IMR-90 (cell line): ENCODE measurements at regions not wholly inside any gene's neighbourhood (a gene's known extent, or its start where the extent isn't known, plus 50 kb on each side); places are given as distances from the start of the nearest gene placed in this dataset.

Experiments
- ATAC-seq: fragments of 200-7000 bp; cut with Tn5 transposase; 2 replicates; pipeline ENCODE4 v1.9.1; 2020; ENCODE audit warnings: low read depth, mild to moderate bottlenecking, moderate library complexity
- BruUV-seq: library from RNA; stranded (reverse); fragments of 400-500 nt; replicated peaks from 2 replicates; lab custom pipeline; 2021; lab: Mats Ljungman, UMichigan
- CTCF ChIA-PET: fragments of 300-600 bp; formaldehyde crosslinking; extraction: SDS; loops from one replicate; lab custom pipeline; 2021; ENCODE audit warnings: antibody characterized with exemption; lab: Yijun Ruan, JAX
- POLR2A ChIA-PET: fragments of 300-600 bp; sonication (Branson Sonifier 250); formaldehyde crosslinking; loops from one replicate; lab custom pipeline; 2022; ENCODE audit warnings: antibody characterized with exemption; ENCODE audit not compliant: unreplicated experiment; lab: Charles Lee
- DNase-seq: peaks from one replicate; pipeline ENCODE4 v3.0.0; 2013
- H2AFZ ChIP-seq: replicated peaks from 2 replicates; pipeline ENCODE3; 2013; ENCODE audit warnings: low read length, mild to moderate bottlenecking; ENCODE audit not compliant: poor library complexity
- H2AK5ac ChIP-seq: 2 replicates; pipeline ENCODE4 v1.6.1; 2013; ENCODE audit warnings: low read depth, low read length, inconsistent platforms
- H2AK9ac ChIP-seq: replicated peaks from 2 replicates; pipeline ENCODE3; 2013; ENCODE audit warnings: mild to moderate bottlenecking, low read depth, low read length, moderate library complexity; ENCODE audit not compliant: poor library complexity
- H2BK120ac ChIP-seq: 2 replicates; pipeline ENCODE4 v1.6.1; 2013; ENCODE audit warnings: low read depth, low read length, inconsistent platforms
- H2BK15ac ChIP-seq: 3 replicates; pipeline ENCODE4 v1.6.1; 2013; ENCODE audit warnings: low read depth, low read length, inconsistent platforms
- H2BK20ac ChIP-seq: 2 replicates; pipeline ENCODE4 v1.6.1; 2013; ENCODE audit warnings: low read depth, mild to moderate bottlenecking, inconsistent platforms, low read length, moderate library complexity
- H2BK5ac ChIP-seq: 2 replicates; pipeline ENCODE4 v1.6.1; 2013; ENCODE audit warnings: mild to moderate bottlenecking, low read depth, low read length, inconsistent platforms; ENCODE audit not compliant: poor library complexity, severe bottlenecking
- H3K14ac ChIP-seq: replicated peaks from 2 replicates; pipeline ENCODE4 v1.6.1; 2013; ENCODE audit warnings: low read depth, low read length, inconsistent platforms
- H3K18ac ChIP-seq: 2 replicates; pipeline ENCODE4 v1.6.1; 2013; ENCODE audit warnings: low read depth, low read length, control low read depth
- H3K23ac ChIP-seq: 2 replicates; pipeline ENCODE4 v1.6.1; 2013; ENCODE audit warnings: low read depth, low read length, inconsistent platforms
- H3K27ac ChIP-seq: 2 replicates; pipeline ENCODE4 v1.5.1; 2013; ENCODE audit warnings: mild to moderate bottlenecking, control low read depth, low read length; ENCODE audit not compliant: insufficient read depth
- H3K27me3 ChIP-seq: 2 replicates; pipeline ENCODE4 v1.6.1; 2013; ENCODE audit warnings: low read length; ENCODE audit not compliant: control insufficient read depth, insufficient read depth
- H3K36me3 ChIP-seq: 2 replicates; pipeline ENCODE4 v1.6.1; 2013; ENCODE audit warnings: low read length, mixed read lengths; ENCODE audit not compliant: control insufficient read depth, insufficient read depth
- H3K4ac ChIP-seq: 2 replicates; pipeline ENCODE4 v1.6.1; 2013; ENCODE audit warnings: low read depth, low read length, inconsistent platforms
- H3K4me1 ChIP-seq: 2 replicates; pipeline ENCODE4 v1.6.1; 2013; ENCODE audit warnings: low read length, mixed read lengths; ENCODE audit not compliant: control insufficient read depth, insufficient read depth
- H3K4me2 ChIP-seq: 2 replicates; pipeline ENCODE4 v1.6.1; 2013; ENCODE audit warnings: low read depth, mild to moderate bottlenecking, control low read depth, low read length, moderate library complexity
- H3K4me3 ChIP-seq: 2 replicates; pipeline ENCODE4 v1.5.1; 2013; ENCODE audit warnings: low read depth, mild to moderate bottlenecking, control low read depth, low read length, moderate library complexity; ENCODE audit not compliant: insufficient read depth
- H3K56ac ChIP-seq: 2 replicates; pipeline ENCODE4 v1.6.1; 2013; ENCODE audit warnings: low read length, inconsistent platforms; ENCODE audit not compliant: insufficient read depth; ENCODE audit errors: extremely low read depth
- H3K79me1 ChIP-seq, 2 experiments: 2 replicates each; pipeline ENCODE4 v1.6.1; 2013; ENCODE audit warnings: low read length in 2 of 2, inconsistent platforms in 1 of 2, low read depth in 1 of 2
- H3K9ac ChIP-seq: 2 replicates; pipeline ENCODE4 v1.6.1; 2013; ENCODE audit warnings: low read depth, low read length, control low read depth
- H3K9me1 ChIP-seq: 2 replicates; pipeline ENCODE4 v1.6.1; 2013; ENCODE audit warnings: low read length, inconsistent platforms; ENCODE audit not compliant: insufficient read depth
- H3K9me3 ChIP-seq: 2 replicates; pipeline ENCODE4 v1.6.1; 2013; ENCODE audit warnings: low read length; ENCODE audit not compliant: control insufficient read depth, insufficient read depth
- H4K20me1 ChIP-seq: 2 replicates; pipeline ENCODE4 v1.6.1; 2013; ENCODE audit warnings: low read length, inconsistent platforms; ENCODE audit not compliant: insufficient read depth
- H4K5ac ChIP-seq: 2 replicates; pipeline ENCODE4 v1.6.1; 2013; ENCODE audit warnings: mild to moderate bottlenecking, low read depth, low read length, control low read depth
- H4K8ac ChIP-seq, 2 experiments: 2 replicates each; pipeline ENCODE4 v1.6.1; 2013; ENCODE audit warnings: low read depth in 2 of 2, low read length in 2 of 2, control low read depth in 1 of 2, inconsistent platforms in 1 of 2
- H4K91ac ChIP-seq: 2 replicates; pipeline ENCODE4 v1.6.1; 2013; ENCODE audit warnings: low read depth, low read length, inconsistent platforms; ENCODE audit not compliant: insufficient read depth
- CEBPB ChIP-seq: IDR thresholded peaks from 2 replicates; pipeline ENCODE4 v1.6.1; 2012; ENCODE audit warnings: low read depth, low read length, improper control_type of control experiment
- MAFK ChIP-seq: IDR thresholded peaks from 2 replicates; pipeline ENCODE4 v1.6.1; 2012; ENCODE audit warnings: low read depth, low read length, improper control_type of control experiment
- MAZ ChIP-seq: IDR thresholded peaks from 2 replicates; pipeline ENCODE4 v1.6.1; 2012; ENCODE audit warnings: low read depth, mild to moderate bottlenecking, low read length, improper control_type of control experiment, moderate library complexity, borderline replicate concordance
- NFE2L2 ChIP-seq: fragments of 150-350 bp; IDR thresholded peaks from 2 replicates; pipeline ENCODE4 v1.6.1; 2016; ENCODE audit warnings: low read depth, mild to moderate bottlenecking, low read length
- POLR2A ChIP-seq: IDR thresholded peaks from 2 replicates; pipeline ENCODE4 v1.6.1; 2012; ENCODE audit warnings: mild to moderate bottlenecking, low read depth, low read length
- RFX5 ChIP-seq: IDR thresholded peaks from 2 replicates; pipeline ENCODE4 v1.8.0; 2012; ENCODE audit warnings: low read depth, mild to moderate bottlenecking, low read length, moderate library complexity
- WGBS, 2 experiments: methylation state at CpG; one replicate each; pipeline versions ENCODE4 v1.1.5 to v1.1.7; 2013; ENCODE audit warnings: missing lambda C conversion rate in 2 of 2; ENCODE audit not compliant: insufficient read length in 1 of 2; ENCODE audit errors: extremely low coverage in 2 of 2; 5-methylcytosine and 5-hydroxymethylcytosine counted together
- dilution Hi-C: fragments of 300-500 bp; cut with HindIII; formaldehyde crosslinking; loops from one replicate; pipeline ENCODE4 v1.14.3; 2018; ENCODE audit warnings: low sequenced_read_pairs; ENCODE audit not compliant: unreplicated experiment
- in situ Hi-C: fragments of 300-500 bp; cut with MboI; formaldehyde crosslinking; loops from 3 replicates; pipeline ENCODE4 v1.14.3; 2019; ENCODE audit warnings: low sequenced_read_pairs, inconsistent platforms, mixed read lengths
- intact Hi-C: fragments of 100-400 bp; cut with micrococcal nuclease; formaldehyde crosslinking; loops from 2 replicates; pipeline ENCODE4 v1.10.0; 2022

- Histone ChIP-seq H4K8ac (no peak overlapping the region), H3K9ac (no peak overlapping the region), H3K23ac (no peak overlapping the region)
These were observed 57.0 kb upstream of the RAP1GDS1 start for GRCh38 chr4:98204236-98204553.

More at GRCh38 chr4:98204236-98204553, 57.0 kb upstream of the RAP1GDS1 start:
- Histone ChIP-seq H2AFZ (no peak overlapping the region), H3K18ac (no peak overlapping the region), H4K5ac (no peak overlapping the region), H4K20me1 (no peaks in the 10 kb centered on the region), H3K9me3 (no peaks in the 10 kb centered on the region; the same call in 1 of the 2 replicates), H3K27ac (no peak overlapping the region), H2BK20ac (no peak overlapping the region), H4K91ac (no peak overlapping the region), H3K9me1 (no peaks in the 10 kb centered on the region), H3K4ac (no peak overlapping the region), H2BK15ac (no peak overlapping the region), H2AK5ac (no peak overlapping the region), H2AK9ac (no peak overlapping the region), H3K4me1 (no peaks in the 10 kb centered on the region), H3K36me3 (no peaks in the 10 kb centered on the region), H3K14ac (no peak overlapping the region), H3K4me3 (no peak overlapping the region), H2BK120ac (no peak overlapping the region), H3K56ac (no peak overlapping the region), H3K27me3 (peaks cover 2% of the 10 kb centered on the region; the same call in 1 of the 2 replicates), H3K4me2 (no peak overlapping the region), H2BK5ac (no peak overlapping the region), H3K79me1 (no peaks in the 10 kb centered on the region)
- in situ Hi-C loops: no loop called here
- CTCF ChIA-PET: no interaction called here
- ATAC-seq: no peak
- TF ChIP-seq CEBPB (no peak), MAFK (no peak), RFX5 (no peak), NFE2L2 (no peak), MAZ (no peak), POLR2A (no peak)
- dilution Hi-C loops: no loop called here
- no peak for DNase-seq
- POLR2A ChIA-PET: no interaction called here
- no TSS peak for BruUV-seq
- WGBS, 2 experiments: no CpG with 5 or more reads among the region's 3 CpGs
- intact Hi-C loops: no loop called here
